Mesothelial cell of epicardium (in vitro differentiated cells): ENCODE measurements at regions not wholly inside any gene's neighbourhood (a gene's known extent, or its start where the extent isn't known, plus 50 kb on each side); places are given as distances from the start of the nearest gene placed in this dataset.

ENCODE experiments used
- DNase-seq, 2 experiments: peaks; one replicate each; pipeline ENCODE4 v3.0.0; 2021; ENCODE audit warnings: low spot score in 2 of 2; ENCODE audit not compliant: unreplicated experiment in 2 of 2
- H3K27ac Mint-ChIP-seq: 2 replicates; pipeline ENCODE4 v1.8.0; 2021; ENCODE audit warnings: mixed read lengths
- H3K27me3 Mint-ChIP-seq: 2 replicates; pipeline ENCODE4 v1.8.0; 2021; ENCODE audit warnings: low read depth, mixed read lengths
- H3K36me3 Mint-ChIP-seq: 2 replicates; pipeline ENCODE4 v1.8.0; 2021; ENCODE audit warnings: mixed read lengths
- H3K4me1 Mint-ChIP-seq: 2 replicates; pipeline ENCODE4 v1.8.0; 2021; ENCODE audit warnings: mixed read lengths
- H3K4me3 Mint-ChIP-seq: 2 replicates; pipeline ENCODE4 v1.8.0; 2021; ENCODE audit warnings: mild to moderate bottlenecking, moderate library complexity, mixed read lengths
- H3K9me3 Mint-ChIP-seq: 2 replicates; pipeline ENCODE4 v1.8.0; 2021; ENCODE audit warnings: mixed read lengths
- CTCF ChIP-seq: fragments of 200-600 bp; sonication (generic); IDR thresholded peaks from one replicate; pipeline ENCODE4 v1.5.0; 2021; ENCODE audit warnings: antibody characterized with exemption; ENCODE audit not compliant: unreplicated experiment

GRCh38 chr3:147630921-147631415, 221.8 kb downstream of the ZIC1 start:
- DNase-seq: no peak
- Mint-ChIP-seq H3K4me3 (no peak overlapping the region), H3K9me3 (peaks cover 11% of the 10 kb centered on the region), H3K27ac (no peak overlapping the region), H3K36me3 (no peaks in the 10 kb centered on the region), H3K4me1 (peaks cover 2% of the 10 kb centered on the region), H3K27me3 (peaks cover 21% of the 10 kb centered on the region)
- no peak for TF ChIP-seq CTCF

- H3K27me3 Mint-ChIP-seq: peaks cover 17% of the 10 kb centered on the region
- no peaks in the 10 kb centered on the region for H3K4me1 Mint-ChIP-seq
- H3K36me3 Mint-ChIP-seq: peaks cover 4% of the 10 kb centered on the region
- no peak for DNase-seq
- no peak overlapping the region for H3K27ac Mint-ChIP-seq
- peaks cover 20% of the 10 kb centered on the region for H3K9me3 Mint-ChIP-seq
- H3K4me3 Mint-ChIP-seq: no peak overlapping the region
- TF ChIP-seq CTCF: no peak
These were observed 231.6 kb downstream of the ZIC1 start for GRCh38 chr3:147640781-147641180.

GRCh38 chr3:147645761-147646160, 236.6 kb downstream of the ZIC1 start:
- H3K27ac Mint-ChIP-seq: no peak overlapping the region
- no peak for DNase-seq
- H3K4me1 Mint-ChIP-seq: no peaks in the 10 kb centered on the region
- H3K36me3 Mint-ChIP-seq: no peaks in the 10 kb centered on the region
- no peaks in the 10 kb centered on the region for H3K9me3 Mint-ChIP-seq
- no peak overlapping the region for H3K4me3 Mint-ChIP-seq
- H3K27me3 Mint-ChIP-seq: peaks cover 40% of the 10 kb centered on the region
- no peak for TF ChIP-seq CTCF

GRCh38 chr3:147649475-147649874, 240.3 kb downstream of the ZIC1 start:
- no peak for TF ChIP-seq CTCF
- no peaks in the 10 kb centered on the region for H3K4me1 Mint-ChIP-seq
- no peaks in the 10 kb centered on the region for H3K36me3 Mint-ChIP-seq
- no peak overlapping the region for H3K4me3 Mint-ChIP-seq
- H3K27ac Mint-ChIP-seq: no peak overlapping the region
- peaks cover 35% of the 10 kb centered on the region for H3K27me3 Mint-ChIP-seq
- DNase-seq: no peak
- H3K9me3 Mint-ChIP-seq: no peaks in the 10 kb centered on the region

GRCh38 chr3:147651107-147651778, 242.1 kb downstream of the ZIC1 start:
- DNase-seq: no peak
- H3K36me3 Mint-ChIP-seq: no peaks in the 10 kb centered on the region
- H3K4me1 Mint-ChIP-seq: peaks cover 4% of the 10 kb centered on the region
- H3K9me3 Mint-ChIP-seq: no peaks in the 10 kb centered on the region
- no peak overlapping the region for H3K27ac Mint-ChIP-seq
- no peak for TF ChIP-seq CTCF
- H3K27me3 Mint-ChIP-seq: peaks cover 22% of the 10 kb centered on the region
- no peak overlapping the region for H3K4me3 Mint-ChIP-seq
